ENCODE measurements at regions not wholly inside any gene's neighbourhood (a gene's known extent, or its start where the extent isn't known, plus 50 kb on each side); places are given as distances from the start of the nearest gene placed in this dataset.

DNA sequence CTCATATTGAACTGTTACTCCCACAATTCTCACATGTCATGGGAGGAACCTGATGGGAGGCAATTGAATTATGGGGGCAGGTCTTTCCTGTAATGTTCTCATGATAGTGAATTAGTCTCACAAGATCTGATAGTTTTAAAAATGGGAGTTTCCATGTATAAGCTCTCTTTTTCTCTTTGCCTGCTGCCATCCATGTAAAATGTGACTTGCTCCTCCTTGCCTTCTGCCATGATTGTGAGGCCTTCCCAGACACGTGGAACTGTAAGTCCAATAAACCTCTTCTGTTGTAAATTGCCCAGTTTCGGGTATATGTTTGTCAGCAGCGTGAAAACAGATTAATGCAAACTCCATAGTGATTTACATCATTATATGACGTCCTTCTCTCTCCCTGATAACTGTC is 759.7 kb upstream of the RGS18 start:
- Histone ChIP-seq H3K27ac (ENCODE audit: low read length) (no peak overlapping the region), H3K9me3 (ENCODE audit: insufficient read depth, low read length) (no peaks in the 10 kb centered on the region), H3K4me3 (ENCODE audit: low read length) (no peak overlapping the region), H3K36me3 (replicated peaks; ENCODE audit: low read depth, low read length) (no peaks in the 10 kb centered on the region), H2AFZ (ENCODE audit: low read depth, low read length) (no peak overlapping the region), H3K4me1 (ENCODE audit: low read length) (no peaks in the 10 kb centered on the region), H3K27me3 (ENCODE audit: low read depth, low read length) (no peaks in the 10 kb centered on the region), H3K4me2 (ENCODE audit: low read length) (no peak overlapping the region), H3K79me2 (ENCODE audit: low read length) (no peaks in the 10 kb centered on the region), H4K20me1 (ENCODE audit: insufficient read depth, low read length) (no peaks in the 10 kb centered on the region), H3K9ac (ENCODE audit: low read length) (no peak overlapping the region)
- TF ChIP-seq, protein P1, sequence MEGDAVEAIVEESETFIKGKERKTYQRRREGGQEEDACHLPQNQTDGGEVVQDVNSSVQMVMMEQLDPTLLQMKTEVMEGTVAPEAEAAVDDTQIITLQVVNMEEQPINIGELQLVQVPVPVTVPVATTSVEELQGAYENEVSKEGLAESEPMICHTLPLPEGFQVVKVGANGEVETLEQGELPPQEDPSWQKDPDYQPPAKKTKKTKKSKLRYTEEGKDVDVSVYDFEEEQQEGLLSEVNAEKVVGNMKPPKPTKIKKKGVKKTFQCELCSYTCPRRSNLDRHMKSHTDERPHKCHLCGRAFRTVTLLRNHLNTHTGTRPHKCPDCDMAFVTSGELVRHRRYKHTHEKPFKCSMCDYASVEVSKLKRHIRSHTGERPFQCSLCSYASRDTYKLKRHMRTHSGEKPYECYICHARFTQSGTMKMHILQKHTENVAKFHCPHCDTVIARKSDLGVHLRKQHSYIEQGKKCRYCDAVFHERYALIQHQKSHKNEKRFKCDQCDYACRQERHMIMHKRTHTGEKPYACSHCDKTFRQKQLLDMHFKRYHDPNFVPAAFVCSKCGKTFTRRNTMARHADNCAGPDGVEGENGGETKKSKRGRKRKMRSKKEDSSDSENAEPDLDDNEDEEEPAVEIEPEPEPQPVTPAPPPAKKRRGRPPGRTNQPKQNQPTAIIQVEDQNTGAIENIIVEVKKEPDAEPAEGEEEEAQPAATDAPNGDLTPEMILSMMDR (IDR thresholded peaks at IDR 0.05; ENCODE audit: low read depth, low read length) = no peak
- TF ChIP-seq EZH2phosphoT487 (IDR thresholded peaks at IDR 0.05; ENCODE audit: low read depth) = no peak

DNA sequence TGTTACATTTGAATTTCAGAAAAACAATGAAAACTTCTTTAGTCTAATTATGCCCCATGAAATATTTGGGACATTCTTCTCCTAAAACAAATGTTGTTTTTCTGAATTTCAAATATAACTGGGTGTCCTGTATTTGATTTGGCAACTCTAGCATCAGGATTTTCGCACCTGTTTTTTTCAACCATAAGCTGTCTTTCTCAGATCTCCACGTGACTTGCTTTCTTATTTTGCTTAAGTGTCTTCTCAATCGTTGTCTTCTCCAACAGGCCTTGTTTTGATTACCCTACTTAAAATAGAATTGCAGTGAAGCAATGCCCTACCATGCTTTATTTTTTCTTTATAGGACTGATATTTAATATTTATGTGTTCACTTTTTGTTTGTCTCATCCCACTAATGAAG is 752.8 kb upstream of the RGS18 start:
- no peaks in the 10 kb centered on the region for H3K79me2 ChIP-seq (ENCODE audit: low read length)
- H3K9ac ChIP-seq (ENCODE audit: low read length) = no peak overlapping the region
- no peaks in the 10 kb centered on the region for H3K27me3 ChIP-seq (ENCODE audit: low read depth, low read length)
- no peak overlapping the region for H3K4me3 ChIP-seq (ENCODE audit: low read length)
- no peaks in the 10 kb centered on the region for H4K20me1 ChIP-seq (ENCODE audit: insufficient read depth, low read length)
- no peaks in the 10 kb centered on the region for H3K9me3 ChIP-seq (ENCODE audit: insufficient read depth, low read length)
- H2AFZ ChIP-seq (ENCODE audit: low read depth, low read length) = no peak overlapping the region
- H3K4me1 ChIP-seq (ENCODE audit: low read length) = no peaks in the 10 kb centered on the region
- H3K36me3 ChIP-seq (replicated peaks; ENCODE audit: low read depth, low read length) = no peaks in the 10 kb centered on the region
- no peak overlapping the region for H3K27ac ChIP-seq (ENCODE audit: low read length)
- no peak overlapping the region for H3K4me2 ChIP-seq (ENCODE audit: low read length)
- no peak for TF ChIP-seq EZH2phosphoT487 (IDR thresholded peaks at IDR 0.05; ENCODE audit: low read depth)
- TF ChIP-seq, protein P1 (IDR thresholded peaks at IDR 0.05; ENCODE audit: low read depth, low read length) = no peak

DNA sequence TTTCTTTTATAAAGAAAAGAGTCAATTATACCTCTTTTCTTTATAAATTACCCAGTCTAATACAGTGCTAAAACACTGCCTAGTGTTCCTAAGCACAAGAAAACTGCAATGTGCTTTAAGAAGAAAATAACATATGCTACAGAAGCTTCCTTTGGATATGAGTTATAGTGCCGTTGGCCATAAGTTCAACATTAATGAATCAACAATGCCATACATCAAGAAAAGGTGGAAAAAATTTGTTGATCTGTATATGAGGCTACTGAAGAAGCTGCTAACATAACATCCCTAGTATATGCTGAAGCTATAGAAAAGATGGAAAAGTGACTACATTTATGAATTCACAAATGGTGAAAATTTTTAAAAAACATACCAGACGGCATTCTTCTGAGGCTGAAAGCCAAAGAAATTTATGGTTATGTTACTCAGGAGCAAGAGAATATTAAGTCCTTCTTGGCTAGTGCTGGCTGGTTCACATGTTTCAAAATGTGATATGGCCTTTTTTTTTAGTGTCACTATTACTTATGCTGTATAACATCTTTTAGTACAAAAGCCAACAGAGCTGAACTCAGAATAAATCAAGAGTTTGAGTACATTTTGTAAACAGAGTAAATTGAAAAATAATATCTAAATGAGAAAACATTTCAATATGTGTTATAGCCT is 743.2 kb upstream of the RGS18 start:
- no peaks in the 10 kb centered on the region for H4K20me1 ChIP-seq (ENCODE audit: insufficient read depth, low read length)
- no peaks in the 10 kb centered on the region for H3K36me3 ChIP-seq (replicated peaks; ENCODE audit: low read depth, low read length)
- H3K9ac ChIP-seq (ENCODE audit: low read length) = no peak overlapping the region
- no peak for TF ChIP-seq EZH2phosphoT487 (IDR thresholded peaks at IDR 0.05; ENCODE audit: low read depth)
- TF ChIP-seq, protein P1 (IDR thresholded peaks at IDR 0.05; ENCODE audit: low read depth, low read length) = no peak
- H2AFZ ChIP-seq (ENCODE audit: low read depth, low read length) = no peak overlapping the region
- no peak overlapping the region for H3K4me2 ChIP-seq (ENCODE audit: low read length)
- no peaks in the 10 kb centered on the region for H3K79me2 ChIP-seq (ENCODE audit: low read length)
- no peak overlapping the region for H3K4me3 ChIP-seq (ENCODE audit: low read length)
- no peak overlapping the region for H3K27ac ChIP-seq (ENCODE audit: low read length)
- no peaks in the 10 kb centered on the region for H3K27me3 ChIP-seq (ENCODE audit: low read depth, low read length)
- peaks cover 7% of the 10 kb centered on the region for H3K4me1 ChIP-seq (ENCODE audit: low read length)
- H3K9me3 ChIP-seq (ENCODE audit: insufficient read depth, low read length) = no peaks in the 10 kb centered on the region

DNA sequence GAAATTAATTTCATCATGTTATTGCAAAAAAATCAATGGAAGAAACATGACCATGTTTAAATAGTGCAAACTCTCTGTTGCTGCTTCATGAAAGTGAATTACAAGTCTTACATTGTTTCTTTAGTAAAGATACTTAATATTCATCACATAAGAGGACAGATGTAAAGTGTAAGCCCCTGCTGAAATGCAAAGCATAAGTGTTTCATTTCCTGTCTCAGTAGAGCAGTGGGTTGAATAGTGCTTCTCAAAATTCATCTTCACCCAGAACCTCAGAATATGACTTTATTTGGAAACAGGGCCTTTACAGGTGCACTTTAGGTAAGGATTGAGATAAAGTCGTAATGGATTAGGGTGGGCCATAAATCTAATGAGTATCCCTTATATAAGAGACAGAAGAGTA is 738.4 kb upstream of the RGS18 start:
- peaks cover 10% of the 10 kb centered on the region for H3K4me1 ChIP-seq (ENCODE audit: low read length)
- no peaks in the 10 kb centered on the region for H3K36me3 ChIP-seq (replicated peaks; ENCODE audit: low read depth, low read length)
- H4K20me1 ChIP-seq (ENCODE audit: insufficient read depth, low read length) = no peaks in the 10 kb centered on the region
- TF ChIP-seq, protein P1 (IDR thresholded peaks at IDR 0.05; ENCODE audit: low read depth, low read length) = no peak
- no peak for TF ChIP-seq EZH2phosphoT487 (IDR thresholded peaks at IDR 0.05; ENCODE audit: low read depth)
- peak overlapping the region; percentile 27 for H3K27ac ChIP-seq (ENCODE audit: low read length)
- peak overlapping the region; percentile 23; the same call in 1 of the 2 replicates for H3K4me2 ChIP-seq (ENCODE audit: low read length)
- H3K4me3 ChIP-seq (ENCODE audit: low read length) = no peak overlapping the region
- H3K79me2 ChIP-seq (ENCODE audit: low read length) = no peaks in the 10 kb centered on the region
- H2AFZ ChIP-seq (ENCODE audit: low read depth, low read length) = peak overlapping the region; percentile 69; the same call in 1 of the 2 replicates
- H3K9me3 ChIP-seq (ENCODE audit: insufficient read depth, low read length) = no peaks in the 10 kb centered on the region
- no peaks in the 10 kb centered on the region for H3K27me3 ChIP-seq (ENCODE audit: low read depth, low read length)
- no peak overlapping the region for H3K9ac ChIP-seq (ENCODE audit: low read length)
